Astrocyte of the spinal cord (primary cell): ENCODE measurements at regions not wholly inside any gene's neighbourhood (a gene's known extent, or its start where the extent isn't known, plus 50 kb on each side); places are given as distances from the start of the nearest gene placed in this dataset.
A peak's percentile ranks its signal among the peaks of the same experiment; 100 is the strongest.

Experiments used
- DNase-seq: peaks from one replicate; pipeline ENCODE4 v3.0.0; 2011; ENCODE audit warnings: low read depth, low spot score
- H3K4me3 ChIP-seq: 2 replicates; pipeline ENCODE4 v1.5.1; 2011; ENCODE audit warnings: low read depth, mild to moderate bottlenecking, low read length, moderate library complexity
- in situ Hi-C: cut with HindIII; loops from 2 replicates; pipeline ENCODE4 v1.10.0; 2017; ENCODE audit warnings: low sequenced_read_pairs
- TF ChIP-seq, protein P1 (sequence below): IDR thresholded peaks from 2 replicates; pipeline ENCODE4 v1.5.1; 2012; ENCODE audit warnings: low read depth, mild to moderate bottlenecking, low read length, inconsistent platforms

GRCh38 chr7:152527610-152528032 lies 91.8 kb upstream of the KMT2C start:
- no peak for DNase-seq
- in situ Hi-C loops = no loop called here
- TF ChIP-seq, protein P1, sequence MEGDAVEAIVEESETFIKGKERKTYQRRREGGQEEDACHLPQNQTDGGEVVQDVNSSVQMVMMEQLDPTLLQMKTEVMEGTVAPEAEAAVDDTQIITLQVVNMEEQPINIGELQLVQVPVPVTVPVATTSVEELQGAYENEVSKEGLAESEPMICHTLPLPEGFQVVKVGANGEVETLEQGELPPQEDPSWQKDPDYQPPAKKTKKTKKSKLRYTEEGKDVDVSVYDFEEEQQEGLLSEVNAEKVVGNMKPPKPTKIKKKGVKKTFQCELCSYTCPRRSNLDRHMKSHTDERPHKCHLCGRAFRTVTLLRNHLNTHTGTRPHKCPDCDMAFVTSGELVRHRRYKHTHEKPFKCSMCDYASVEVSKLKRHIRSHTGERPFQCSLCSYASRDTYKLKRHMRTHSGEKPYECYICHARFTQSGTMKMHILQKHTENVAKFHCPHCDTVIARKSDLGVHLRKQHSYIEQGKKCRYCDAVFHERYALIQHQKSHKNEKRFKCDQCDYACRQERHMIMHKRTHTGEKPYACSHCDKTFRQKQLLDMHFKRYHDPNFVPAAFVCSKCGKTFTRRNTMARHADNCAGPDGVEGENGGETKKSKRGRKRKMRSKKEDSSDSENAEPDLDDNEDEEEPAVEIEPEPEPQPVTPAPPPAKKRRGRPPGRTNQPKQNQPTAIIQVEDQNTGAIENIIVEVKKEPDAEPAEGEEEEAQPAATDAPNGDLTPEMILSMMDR = no peak
- H3K4me3 ChIP-seq = no peak overlapping the region

DNA sequence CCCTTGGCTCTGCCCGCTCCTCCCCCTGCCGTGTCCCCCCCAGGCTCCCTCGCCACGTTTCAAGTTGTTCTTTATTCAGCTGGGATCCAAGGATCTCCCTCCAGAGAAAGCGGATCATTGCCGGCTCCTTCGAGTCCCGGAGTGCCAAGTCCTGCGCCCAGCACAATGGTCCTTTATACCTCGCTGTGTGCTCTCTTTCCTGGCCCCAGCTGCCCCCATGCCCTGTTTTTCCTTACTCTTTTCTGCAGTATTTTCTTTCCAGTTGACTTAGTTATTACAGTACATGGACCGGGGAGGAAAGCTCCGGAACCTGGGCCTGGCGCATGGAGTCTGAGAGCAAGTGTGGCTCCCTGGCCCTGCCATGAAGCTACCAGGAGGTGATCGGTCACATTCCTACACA lies 88.1 kb upstream of the KMT2C start:
- H3K4me3 ChIP-seq = no peak overlapping the region
- no peak for DNase-seq
- in situ Hi-C loops = no loop called here
- TF ChIP-seq, protein P1 = no peak

GRCh38 chr7:152522571-152523067 lies 86.8 kb upstream of the KMT2C start:
- TF ChIP-seq, protein P1 = no peak
- DNase-seq = no peak
- H3K4me3 ChIP-seq = peak overlapping the region; percentile 4
- in situ Hi-C loops = no loop called here

DNA sequence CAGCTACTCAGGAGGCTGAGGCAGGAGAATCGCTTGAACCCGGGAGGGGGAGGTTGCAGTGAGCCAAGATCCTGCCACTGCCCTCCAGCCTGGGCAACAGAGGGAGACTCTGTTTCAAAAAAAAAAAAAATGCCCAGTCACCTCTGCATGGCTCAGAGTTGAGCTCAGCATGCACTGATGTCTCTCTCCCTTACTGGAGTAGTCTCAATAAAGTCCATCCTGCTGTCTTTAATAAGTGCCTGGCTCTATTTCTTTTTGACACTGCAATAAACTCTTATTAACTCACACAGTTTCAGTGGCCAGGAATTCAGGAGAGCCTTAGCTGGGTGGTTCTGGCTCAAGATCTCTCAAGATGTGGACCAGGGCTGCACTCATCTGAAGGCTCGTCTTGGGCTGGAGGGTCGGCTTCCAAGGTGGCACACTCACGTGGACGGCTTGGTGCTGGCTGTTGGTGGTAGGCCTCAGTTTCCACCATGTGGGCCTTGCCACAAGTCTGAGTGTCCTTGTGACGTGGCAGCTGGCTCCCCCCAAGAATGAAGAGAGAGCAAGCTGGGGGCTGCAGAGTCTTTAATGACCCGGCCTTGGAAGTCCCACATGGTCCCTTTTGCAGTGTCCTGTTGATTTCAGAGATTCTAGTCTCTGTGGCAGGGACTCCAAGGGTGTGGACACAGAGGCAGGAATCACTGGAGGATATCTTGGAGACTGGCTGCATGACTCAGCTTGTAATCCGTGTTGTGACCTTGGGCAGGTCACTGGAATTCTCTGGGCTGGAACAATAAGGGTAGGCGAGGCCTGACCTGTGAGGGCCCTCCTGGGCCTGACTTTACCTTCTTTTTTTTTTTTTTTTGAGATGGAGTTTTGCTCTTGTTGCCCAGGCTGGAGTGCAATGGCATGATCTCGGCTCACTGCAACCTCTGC lies 85.9 kb upstream of the KMT2C start:
- TF ChIP-seq, protein P1 = no peak
- DNase-seq = no peak
- no peak overlapping the region for H3K4me3 ChIP-seq
- in situ Hi-C loops = no loop called here

DNA sequence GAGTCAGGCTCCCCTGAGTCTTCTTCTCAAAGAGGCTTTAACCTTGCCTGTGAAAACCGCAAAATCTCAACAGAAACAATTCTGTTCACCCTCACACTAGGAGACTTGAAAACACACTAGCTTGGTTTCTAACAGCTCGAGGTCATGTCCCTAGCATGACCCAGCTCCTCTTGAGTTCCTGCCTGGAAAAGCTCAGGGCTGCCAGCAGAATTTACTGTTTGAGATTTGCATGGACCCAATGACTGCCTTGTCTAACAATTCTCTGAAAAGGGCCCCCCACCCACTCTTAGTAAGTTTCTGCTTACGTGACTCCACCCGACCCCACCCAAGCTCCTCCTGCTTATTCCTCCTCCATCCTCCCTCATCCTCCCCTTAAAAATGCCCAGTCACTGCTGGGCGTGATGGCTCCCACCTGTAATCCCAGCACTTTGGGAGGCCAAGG lies 85.1 kb upstream of the KMT2C start:
- TF ChIP-seq, protein P1 = no peak
- H3K4me3 ChIP-seq = no peak overlapping the region
- DNase-seq = no peak
- in situ Hi-C loops = no loop called here

DNA sequence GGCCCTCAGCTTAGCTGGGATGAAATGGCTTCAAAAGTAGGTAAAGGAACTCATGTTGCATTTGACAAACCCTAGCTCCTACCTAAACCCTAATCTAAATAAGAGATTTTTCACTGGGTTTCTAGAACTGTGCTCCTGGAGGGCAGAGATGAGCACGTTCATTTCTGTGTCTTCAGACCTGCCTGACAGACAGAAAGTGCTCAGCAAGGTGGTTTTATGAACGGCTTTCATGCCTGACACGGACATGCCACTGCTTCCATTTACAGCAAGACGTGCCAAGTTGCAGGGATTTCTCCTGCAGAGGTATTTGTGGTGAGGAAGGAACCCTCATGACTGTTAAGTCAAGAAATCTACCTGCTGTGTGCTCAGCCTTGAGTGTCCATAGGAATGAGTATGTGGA lies 83.5 kb upstream of the KMT2C start:
- TF ChIP-seq, protein P1 = no peak
- in situ Hi-C loops = no loop called here
- DNase-seq = no peak

More for the DNA sequence above, 83.5 kb upstream of the KMT2C start:
- H3K4me3 ChIP-seq = no peak overlapping the region
